ENCODE measurements at regions not wholly inside any gene's neighbourhood (a gene's known extent, or its start where the extent isn't known, plus 50 kb on each side); places are given as distances from the start of the nearest gene placed in this dataset.

GRCh38 chr22:47624252-47625012 is 862.0 kb downstream of the TBC1D22A start:
- peaks cover 0 to 60% of the 10 kb centered on the region in 2 donors for H3K27me3 ChIP-seq
- TF ChIP-seq, protein P1, sequence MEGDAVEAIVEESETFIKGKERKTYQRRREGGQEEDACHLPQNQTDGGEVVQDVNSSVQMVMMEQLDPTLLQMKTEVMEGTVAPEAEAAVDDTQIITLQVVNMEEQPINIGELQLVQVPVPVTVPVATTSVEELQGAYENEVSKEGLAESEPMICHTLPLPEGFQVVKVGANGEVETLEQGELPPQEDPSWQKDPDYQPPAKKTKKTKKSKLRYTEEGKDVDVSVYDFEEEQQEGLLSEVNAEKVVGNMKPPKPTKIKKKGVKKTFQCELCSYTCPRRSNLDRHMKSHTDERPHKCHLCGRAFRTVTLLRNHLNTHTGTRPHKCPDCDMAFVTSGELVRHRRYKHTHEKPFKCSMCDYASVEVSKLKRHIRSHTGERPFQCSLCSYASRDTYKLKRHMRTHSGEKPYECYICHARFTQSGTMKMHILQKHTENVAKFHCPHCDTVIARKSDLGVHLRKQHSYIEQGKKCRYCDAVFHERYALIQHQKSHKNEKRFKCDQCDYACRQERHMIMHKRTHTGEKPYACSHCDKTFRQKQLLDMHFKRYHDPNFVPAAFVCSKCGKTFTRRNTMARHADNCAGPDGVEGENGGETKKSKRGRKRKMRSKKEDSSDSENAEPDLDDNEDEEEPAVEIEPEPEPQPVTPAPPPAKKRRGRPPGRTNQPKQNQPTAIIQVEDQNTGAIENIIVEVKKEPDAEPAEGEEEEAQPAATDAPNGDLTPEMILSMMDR (IDR thresholded peaks at IDR 0.05): no peak
- H3K4me3 ChIP-seq: no peak overlapping the region
- no peak for DNase-seq
- H3K36me3 ChIP-seq: no peaks in the 10 kb centered on the region
- no peak overlapping the region for H3K27ac ChIP-seq
- intact Hi-C loops (cut with DNase I): no loop called here
- no peaks in the 10 kb centered on the region for H3K4me1 ChIP-seq
- no peaks in the 10 kb centered on the region for H3K9me3 ChIP-seq
- ATAC-seq: no peak

DNA sequence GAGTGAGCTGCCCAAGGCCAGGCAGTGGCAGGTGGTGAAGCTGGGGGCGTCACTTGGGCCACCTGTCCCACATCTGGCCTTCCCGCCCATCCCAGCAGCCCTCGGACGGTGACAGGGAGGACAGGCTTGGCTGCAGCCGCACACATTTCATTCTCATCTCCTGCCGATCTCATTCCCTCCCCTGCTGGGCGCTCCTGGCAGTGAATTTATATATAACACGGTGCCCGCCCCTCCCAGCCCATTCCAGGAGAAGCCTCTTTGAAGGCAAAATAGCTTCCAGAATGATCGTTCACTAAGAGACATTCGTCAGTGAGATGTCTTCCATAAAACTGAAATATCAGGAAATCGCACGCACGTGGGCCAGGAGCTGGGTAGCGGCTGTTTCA is 861.3 kb downstream of the TBC1D22A start:
- Histone ChIP-seq H3K4me1 (no peaks in the 10 kb centered on the region), H3K4me3 (no peak overlapping the region), H3K27me3 (peaks cover 0 to 58% of the 10 kb centered on the region in 2 donors), H3K9me3 (no peaks in the 10 kb centered on the region), H3K27ac (no peak overlapping the region), H3K36me3 (no peaks in the 10 kb centered on the region)
- intact Hi-C loops (cut with DNase I): no loop called here
- TF ChIP-seq, protein P1 (IDR thresholded peaks at IDR 0.05): no peak
- no peak for DNase-seq
- ATAC-seq: no peak

GRCh38 chr22:47623066-47623762 is 860.8 kb downstream of the TBC1D22A start:
- H3K4me1 ChIP-seq: no peaks in the 10 kb centered on the region
- no peaks in the 10 kb centered on the region for H3K9me3 ChIP-seq
- ATAC-seq (no peak), DNase-seq (no peak)
- H3K36me3 ChIP-seq: no peaks in the 10 kb centered on the region
- peaks cover 0 to 63% of the 10 kb centered on the region in 2 donors for H3K27me3 ChIP-seq
- TF ChIP-seq, protein P1 (IDR thresholded peaks at IDR 0.05): no peak
- H3K27ac ChIP-seq: no peak overlapping the region
- H3K4me3 ChIP-seq: no peak overlapping the region
- intact Hi-C loops (cut with DNase I): no loop called here

GRCh38 chr22:47622541-47622940 is 860.1 kb downstream of the TBC1D22A start:
- Histone ChIP-seq H3K27ac (no peak overlapping the region), H3K4me3 (no peak overlapping the region), H3K27me3 (peaks cover 0 to 69% of the 10 kb centered on the region in 2 donors), H3K9me3 (no peaks in the 10 kb centered on the region), H3K4me1 (no peaks in the 10 kb centered on the region), H3K36me3 (no peaks in the 10 kb centered on the region)
- intact Hi-C loops (cut with DNase I): no loop called here
- DNase-seq (no peak), ATAC-seq (no peak)
- TF ChIP-seq, protein P1 (IDR thresholded peaks at IDR 0.05): no peak

- no peak overlapping the region for H3K4me3 ChIP-seq
- intact Hi-C loops (cut with DNase I): no loop called here
- TF ChIP-seq, protein P1 (IDR thresholded peaks at IDR 0.05): no peak
- ATAC-seq: no peak
- no peaks in the 10 kb centered on the region for H3K4me1 ChIP-seq
- peaks cover 0 to 74% of the 10 kb centered on the region in 2 donors for H3K27me3 ChIP-seq
- DNase-seq: no peak
- no peaks in the 10 kb centered on the region for H3K36me3 ChIP-seq
- peaks cover 0 to 2% of the 10 kb centered on the region in 2 donors for H3K9me3 ChIP-seq
- H3K27ac ChIP-seq: no peak overlapping the region
These were observed 858.8 kb downstream of the TBC1D22A start for GRCh38 chr22:47621253-47621652.

All from left lung (tissue), 4 donors.